ENCODE measurements at regions not wholly inside any gene's neighbourhood (a gene's known extent, or its start where the extent isn't known, plus 50 kb on each side); places are given as distances from the start of the nearest gene placed in this dataset.

DNA sequence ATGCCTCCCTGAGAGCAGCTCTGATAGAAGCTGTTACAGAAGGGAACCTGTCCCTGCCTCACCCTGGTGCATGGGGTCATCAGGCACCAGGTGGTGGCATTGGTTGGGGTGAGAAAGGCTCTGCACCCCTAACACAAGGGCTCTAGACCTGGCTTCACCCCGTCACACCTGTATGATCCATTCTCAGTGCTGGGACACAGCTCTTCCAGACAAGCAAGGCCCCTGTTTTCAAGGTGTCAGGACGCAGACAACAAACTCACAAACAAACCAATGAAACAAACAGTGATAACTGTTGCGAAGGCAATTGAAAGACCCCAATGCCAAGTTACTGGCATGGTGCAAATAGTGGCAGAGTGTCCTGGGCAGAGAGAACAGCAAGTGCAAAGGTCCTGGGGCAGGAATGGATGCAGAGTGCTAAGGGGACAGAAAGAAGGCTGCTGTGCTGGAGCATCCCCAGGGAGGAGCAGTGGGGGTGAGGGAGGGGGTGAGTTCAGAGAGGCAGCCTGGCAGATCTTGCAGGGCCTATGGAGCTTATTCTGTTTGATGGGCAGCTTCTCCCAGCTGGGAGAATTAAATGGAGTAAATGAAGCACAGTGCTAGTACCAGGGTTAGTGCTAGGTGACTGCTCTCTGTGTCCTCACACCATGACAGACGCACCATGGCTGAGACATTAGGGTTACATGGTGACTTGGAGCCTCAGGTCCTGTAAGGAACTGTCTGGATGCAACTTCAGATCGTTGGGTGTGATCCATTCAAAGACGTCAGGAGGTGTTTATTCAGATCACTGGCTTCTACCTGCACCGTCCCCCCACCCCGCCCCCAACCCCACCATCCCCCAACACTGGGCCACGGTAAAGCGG is 67.9 kb upstream of the UNC5A start:
- no peak for TF ChIP-seq RARB (CRISPR knock-in tag; IDR thresholded peaks at IDR 0.05)
- no peak for TF ChIP-seq ZNF70 (CRISPR knock-in tag; IDR thresholded peaks at IDR 0.05)
- no peak for TF ChIP-seq PATZ1 (CRISPR knock-in tag; IDR thresholded peaks at IDR 0.05; ENCODE audit: borderline replicate concordance)
- no peak for TF ChIP-seq ARNTL (CRISPR knock-in tag; IDR thresholded peaks at IDR 0.05; ENCODE audit: borderline replicate concordance, low read depth)
- TF ChIP-seq BACH2 (CRISPR knock-in tag; IDR thresholded peaks at IDR 0.05; ENCODE audit: borderline replicate concordance), result no peak
- no peak for TF ChIP-seq OSR1 (CRISPR knock-in tag; IDR thresholded peaks at IDR 0.05)
- TF ChIP-seq ZFP3 (CRISPR knock-in tag; IDR thresholded peaks at IDR 0.05), result no peak
- no peak for TF ChIP-seq ISL1 (CRISPR knock-in tag; IDR thresholded peaks at IDR 0.05)
- no peak for TF ChIP-seq ZFP30 (CRISPR knock-in tag; IDR thresholded peaks at IDR 0.05)
- no peak for TF ChIP-seq POU6F1 (CRISPR knock-in tag; IDR thresholded peaks at IDR 0.05; ENCODE audit: borderline replicate concordance, low read depth)
